ENCODE measurements at regions not wholly inside any gene's neighbourhood (a gene's known extent, or its start where the extent isn't known, plus 50 kb on each side); places are given as distances from the start of the nearest gene placed in this dataset.
"Not testable (repeated sequence)": the region's sequence is repeated elsewhere in the genome, so short reads cannot be mapped to it uniquely, and the experiment has no call there.

- peaks cover 3% of the 10 kb centered on the region in 2 experiments; a peak in 3 of 4 replicates for H3K4me1 Mint-ChIP-seq
- Histone ChIP-seq H3K14ac (ENCODE audit: insufficient read depth, low read length) (no peak overlapping the region), H2BK15ac (ENCODE audit: low read depth, low read length) (no peak overlapping the region), H4K5ac (ENCODE audit: insufficient read length, low read depth, low read length) (no peak overlapping the region), H3K79me2 (ENCODE audit: insufficient read depth, low read length) (no peaks in the 10 kb centered on the region), H3K79me1 (ENCODE audit: insufficient read depth, low read depth, low read length, poor library complexity, severe bottlenecking) (no peaks in the 10 kb centered on the region), H3K23ac (ENCODE audit: insufficient read length, low read depth, low read length) (no peak overlapping the region), H3K18ac (ENCODE audit: insufficient read length, low read depth, low read length) (no peak overlapping the region), H3T11ph (ENCODE audit: low read length) (no peak overlapping the region), H4K8ac (replicated peaks; ENCODE audit: insufficient read length, low read depth, low read length) (no peak overlapping the region), H2BK5ac (ENCODE audit: insufficient read length, low read length) (no peak overlapping the region), H3K27me3 (ENCODE audit: insufficient read depth, low read length) (no peaks in the 10 kb centered on the region), H2BK20ac (ENCODE audit: low read depth, low read length, poor library complexity, severe bottlenecking) (no peak overlapping the region), H3K9ac (ENCODE audit: extremely low read depth, insufficient read length, low read length) (no peak overlapping the region), H2BK120ac (ENCODE audit: low read depth, low read length, poor library complexity, severe bottlenecking) (no peak overlapping the region), H2AFZ (ENCODE audit: low read length) (no peak overlapping the region), H4K20me1 (ENCODE audit: control insufficient read depth, insufficient read depth, insufficient read length) (no peaks in the 10 kb centered on the region), H3K27ac (ENCODE audit: insufficient read length, low read depth, low read length) (no peak overlapping the region), H3K56ac (ENCODE audit: insufficient read length, low read depth, low read length) (no peak overlapping the region), H3K4me1 (ENCODE audit: insufficient read depth, low read length) (no peaks in the 10 kb centered on the region), H2AK5ac (ENCODE audit: insufficient read length, low read length) (no peak overlapping the region), H3K4me2 (ENCODE audit: insufficient read depth, insufficient read length, low read length) (no peak overlapping the region), H2BK12ac (ENCODE audit: insufficient read length, low read depth, low read length) (no peak overlapping the region), H3K9me3 (ENCODE audit: control insufficient read depth, low read depth, low read length) (no peaks in the 10 kb centered on the region), H3K4ac (ENCODE audit: low read depth, low read length) (no peak overlapping the region), H3K23me2 (ENCODE audit: insufficient read length, low read depth, low read length, poor library complexity, severe bottlenecking) (no peaks in the 10 kb centered on the region), H4K91ac (ENCODE audit: insufficient read length, low read depth, low read length) (no peak overlapping the region)
- WGBS (ENCODE audit: extremely low coverage, insufficient read length, low lambda C conversion rate), result no CpG with 5 or more reads among the region's 2 CpGs
- no peaks in the 10 kb centered on the region for H3K27me3 Mint-ChIP-seq (ENCODE audit: low read depth)
- TF ChIP-seq CTCF (conservative IDR thresholded peaks at IDR 0.05), result no peak
- no peaks in the 10 kb centered on the region for H3K36me3 Mint-ChIP-seq (ENCODE audit: insufficient read depth in 1 of 3, low read depth in 3 of 3)
- peak overlapping the region in 1 of 3 experiments; percentile 76; a peak in 1 of 7 replicates for H3K27ac Mint-ChIP-seq
- DNase-seq, result no peak
- no peaks in the 10 kb centered on the region for H3K9me3 Mint-ChIP-seq
- no peak overlapping the region for H3K4me3 Mint-ChIP-seq
Observed at GRCh38 chr15:35966781-35967180, 420.8 kb upstream of the DPH6 start.

GRCh38 chr15:35967968-35968367, 422.0 kb upstream of the DPH6 start:
- not testable (repeated sequence) for H3K79me2 ChIP-seq (ENCODE audit: insufficient read depth, low read length); H4K8ac ChIP-seq (replicated peaks; ENCODE audit: insufficient read length, low read depth, low read length); H3T11ph ChIP-seq (ENCODE audit: low read length); H3K27me3 ChIP-seq (ENCODE audit: insufficient read depth, low read length); H2BK5ac ChIP-seq (ENCODE audit: insufficient read length, low read length); H2BK15ac ChIP-seq (ENCODE audit: low read depth, low read length); H3K56ac ChIP-seq (ENCODE audit: insufficient read length, low read depth, low read length); H4K5ac ChIP-seq (ENCODE audit: insufficient read length, low read depth, low read length); H2BK12ac ChIP-seq (ENCODE audit: insufficient read length, low read depth, low read length); H3K79me1 ChIP-seq (ENCODE audit: insufficient read depth, low read depth, low read length, poor library complexity, severe bottlenecking); DNase-seq; H4K91ac ChIP-seq (ENCODE audit: insufficient read length, low read depth, low read length); H4K20me1 ChIP-seq (ENCODE audit: control insufficient read depth, insufficient read depth, insufficient read length); H3K27ac ChIP-seq (ENCODE audit: insufficient read length, low read depth, low read length); H3K23me2 ChIP-seq (ENCODE audit: insufficient read length, low read depth, low read length, poor library complexity, severe bottlenecking); H3K27ac Mint-ChIP-seq; H2BK120ac ChIP-seq (ENCODE audit: low read depth, low read length, poor library complexity, severe bottlenecking); H3K9ac ChIP-seq (ENCODE audit: extremely low read depth, insufficient read length, low read length); H3K9me3 Mint-ChIP-seq; H3K4me3 Mint-ChIP-seq; H3K14ac ChIP-seq (ENCODE audit: insufficient read depth, low read length); H3K4me1 ChIP-seq (ENCODE audit: insufficient read depth, low read length); H3K9me3 ChIP-seq (ENCODE audit: control insufficient read depth, low read depth, low read length); H3K27me3 Mint-ChIP-seq (ENCODE audit: low read depth); H3K4me1 Mint-ChIP-seq; H2BK20ac ChIP-seq (ENCODE audit: low read depth, low read length, poor library complexity, severe bottlenecking); H3K18ac ChIP-seq (ENCODE audit: insufficient read length, low read depth, low read length); H3K4me2 ChIP-seq (ENCODE audit: insufficient read depth, insufficient read length, low read length); H3K4ac ChIP-seq (ENCODE audit: low read depth, low read length); H2AFZ ChIP-seq (ENCODE audit: low read length); H3K23ac ChIP-seq (ENCODE audit: insufficient read length, low read depth, low read length); H2AK5ac ChIP-seq (ENCODE audit: insufficient read length, low read length); H3K36me3 Mint-ChIP-seq (ENCODE audit: insufficient read depth in 1 of 3, low read depth in 3 of 3)
- no CpG with 5 or more reads among the region's 17 CpGs for WGBS (ENCODE audit: extremely low coverage, insufficient read length, low lambda C conversion rate)

All from H9 (cell line).